Endothelial cell of umbilical vein (primary cell): ENCODE measurements at regions not wholly inside any gene's neighbourhood (a gene's known extent, or its start where the extent isn't known, plus 50 kb on each side); places are given as distances from the start of the nearest gene placed in this dataset.

Experiments used
- BruUV-seq: library from RNA; stranded (reverse); fragments of 400-500 nt; replicated peaks from 2 replicates; lab custom pipeline; 2021; lab: Mats Ljungman, UMichigan
- CTCF ChIA-PET: fragments of 300-600, 350-600 bp; sonication (Branson Sonifier 250); formaldehyde crosslinking; loops from one replicate; lab custom pipeline; 2021; ENCODE audit warnings: antibody characterized with exemption, inconsistent platforms; lab: Charles Lee
- POLR2A ChIA-PET: fragments of 300-600, 350-600 bp; sonication (Branson Sonifier 250); formaldehyde crosslinking; loops from one replicate; lab custom pipeline; 2021; ENCODE audit warnings: antibody characterized with exemption, inconsistent platforms; lab: Charles Lee
- DNase-seq: peaks from one replicate; pipeline ENCODE4 v3.0.0-alpha.2; 2011; ENCODE audit warnings: low read depth, low spot score
- FAIRE-seq: peaks from 2 replicates; lab custom pipeline; 2011; peaks lifted over from hg19 to GRCh38; lab: Jason Lieb, UNC
- H2AFZ ChIP-seq: 2 replicates; pipeline ENCODE4 v1.6.0; 2012; ENCODE audit warnings: low read depth, low read length, control low read depth, inconsistent platforms
- H3K27ac ChIP-seq: 2 replicates; pipeline ENCODE4 v1.5.1; 2011; ENCODE audit warnings: low read depth, mild to moderate bottlenecking, control low read depth, low read length, moderate library complexity; ENCODE audit not compliant: insufficient read depth
- H3K27me3 ChIP-seq, 2 experiments: 2 replicates each; pipeline versions ENCODE4 v1.6.0 to v1.6.1; 2011; ENCODE audit warnings: low read length in 2 of 2, mixed read lengths in 1 of 2; ENCODE audit not compliant: control insufficient read depth in 2 of 2, insufficient read depth in 2 of 2
- H3K36me3 ChIP-seq, 2 experiments: 2 replicates in 1 of 2; 3 replicates in 1 of 2; pipeline ENCODE4 v1.5.1; 2011; ENCODE audit warnings: low read length in 2 of 2, mild to moderate bottlenecking in 1 of 2, moderate library complexity in 1 of 2; ENCODE audit not compliant: control insufficient read depth in 2 of 2, insufficient read depth in 2 of 2; ENCODE audit errors: extremely low read depth in 1 of 2
- H3K4me1 ChIP-seq: 3 replicates; pipeline ENCODE4 v1.5.1; 2011; ENCODE audit warnings: mild to moderate bottlenecking, low read length; ENCODE audit not compliant: control insufficient read depth, insufficient read depth; ENCODE audit errors: extremely low read depth
- H3K4me2 ChIP-seq: 2 replicates; pipeline ENCODE4 v1.6.1; 2011; ENCODE audit warnings: low read length, control low read depth, mixed read lengths; ENCODE audit not compliant: insufficient read depth
- H3K4me3 ChIP-seq, 3 experiments: fragments of 200-600 bp in 1 of 3; sonication (generic), shearing (Covaris generic) in 1 of 3; replicated peaks in 1 of 3; 2 replicates each; pipeline ENCODE4 v1.5.1; 2011 to 2016; ENCODE audit warnings: control low read depth in 3 of 3, low read length in 3 of 3, mild to moderate bottlenecking in 2 of 3, inconsistent platforms in 1 of 3, low read depth in 1 of 3, moderate library complexity in 1 of 3; ENCODE audit not compliant: insufficient read depth in 1 of 3
- H3K79me2 ChIP-seq: 2 replicates; pipeline ENCODE4 v1.6.0; 2012; ENCODE audit warnings: low read length, inconsistent platforms; ENCODE audit not compliant: control insufficient read depth, insufficient read depth
- H3K9ac ChIP-seq: replicated peaks from 2 replicates; pipeline ENCODE3; 2011; ENCODE audit warnings: low read length, control low read depth; ENCODE audit not compliant: insufficient read depth; ENCODE audit errors: extremely low read depth
- H3K9me1 ChIP-seq: replicated peaks from 3 replicates; pipeline ENCODE4 v1.6.0; 2011; ENCODE audit warnings: mild to moderate bottlenecking, low read length; ENCODE audit not compliant: control insufficient read depth, insufficient read depth; ENCODE audit errors: extremely low read depth
- H3K9me3 ChIP-seq: replicated peaks from 2 replicates; pipeline ENCODE4 v1.5.1; 2012; ENCODE audit warnings: low read length, inconsistent platforms; ENCODE audit not compliant: control insufficient read depth, insufficient read depth
- H4K20me1 ChIP-seq: replicated peaks from 2 replicates; pipeline ENCODE3; 2011; ENCODE audit warnings: mild to moderate bottlenecking, low read length; ENCODE audit not compliant: control insufficient read depth, insufficient read depth; ENCODE audit errors: extremely low read depth
- CTCF ChIP-seq, 2 donors: IDR thresholded peaks; 1 replicate in 1 of 2; 2 replicates in 1 of 2; pipeline ENCODE4 v1.5.1; 2011; ENCODE audit warnings: low read length in 2 of 2, mild to moderate bottlenecking in 2 of 2, moderate library complexity in 2 of 2, control low read depth in 1 of 2, inconsistent platforms in 1 of 2, low read depth in 1 of 2; ENCODE audit not compliant: insufficient read depth in 1 of 2; ENCODE audit errors: extremely low read depth in 1 of 2
- FOS ChIP-seq: IDR thresholded peaks from 2 replicates; pipeline ENCODE4 v1.6.1; 2011; ENCODE audit warnings: mild to moderate bottlenecking, low read length, moderate library complexity, borderline replicate concordance; ENCODE audit not compliant: insufficient read depth
- MAX ChIP-seq: IDR thresholded peaks from 2 replicates; pipeline ENCODE4 v1.6.1; 2011; ENCODE audit not compliant: insufficient read depth, insufficient read length
- MYC ChIP-seq: IDR thresholded peaks from one replicate; pipeline ENCODE4 v1.6.1; 2011; ENCODE audit warnings: mild to moderate bottlenecking, low read depth, low read length
- POLR2A ChIP-seq: IDR thresholded peaks from 2 replicates; pipeline ENCODE4 v1.6.1; 2012; ENCODE audit warnings: low read depth, mild to moderate bottlenecking, control low read depth, low read length
- POLR2AphosphoS5 ChIP-seq: IDR thresholded peaks from 2 replicates; pipeline ENCODE4 v1.6.1; 2012; ENCODE audit warnings: low read depth, mild to moderate bottlenecking, control low read depth, low read length, moderate library complexity; ENCODE audit not compliant: insufficient read depth
- dilution Hi-C: fragments of 300-500 bp; cut with MboI; formaldehyde crosslinking; loops from one replicate; pipeline ENCODE4 v1.15.0; 2019; ENCODE audit warnings: low sequenced_read_pairs; ENCODE audit not compliant: extremely low pct_ligation_motif_present
- intact Hi-C: fragments of 100-400 bp; cut with micrococcal nuclease; formaldehyde crosslinking; loops from one replicate; pipeline ENCODE4 v1.10.0; 2022

- no peak overlapping the region for H3K9ac ChIP-seq
- CTCF ChIA-PET: no interaction called here
- H2AFZ ChIP-seq: no peak overlapping the region
Observed at GRCh38 chr13:40139896-40140520, 484.5 kb downstream of the COG6 start.

More at GRCh38 chr13:40139896-40140520, 484.5 kb downstream of the COG6 start:
- no peaks in the 10 kb centered on the region for H3K4me1 ChIP-seq
- H3K4me3 ChIP-seq: no peak overlapping the region
- H3K27ac ChIP-seq: no peak overlapping the region
- no peak for TF ChIP-seq POLR2A
- no peak for TF ChIP-seq MAX
- no peak for TF ChIP-seq CTCF (IDR thresholded peaks at IDR 0.05; ENCODE audit: extremely low read depth in 1 of 2, insufficient read depth in 1 of 2, low read depth in 1 of 2, low read length in 2 of 2)
- TF ChIP-seq POLR2AphosphoS5: no peak
- TF ChIP-seq MYC: no peak
- no peak for TF ChIP-seq FOS
- no peaks in the 10 kb centered on the region for H4K20me1 ChIP-seq
- H3K4me2 ChIP-seq: no peak overlapping the region
- DNase-seq (peak; percentile 39), FAIRE-seq (no peak)
- no peaks in the 10 kb centered on the region for H3K79me2 ChIP-seq
- BruUV-seq: no TSS peak
- dilution Hi-C loops: no loop called here
- intact Hi-C loops: loop anchor here (10.0 kb wide), 1 partner anchor 245 kb away; no protein-coding TSS in a partner anchor
- POLR2A ChIA-PET: interaction anchor here (0.6 kb wide), 1 partner anchor 216 kb away, joined by 3 read pairs; no protein-coding TSS in a partner anchor
- no peaks in the 10 kb centered on the region for H3K27me3 ChIP-seq
- no peaks in the 10 kb centered on the region for H3K36me3 ChIP-seq
- H3K9me3 ChIP-seq: no peaks in the 10 kb centered on the region
- H3K9me1 ChIP-seq: no peaks in the 10 kb centered on the region
